ENCODE measurements at regions not wholly inside any gene's neighbourhood (a gene's known extent, or its start where the extent isn't known, plus 50 kb on each side); places are given as distances from the start of the nearest gene placed in this dataset.

DNA sequence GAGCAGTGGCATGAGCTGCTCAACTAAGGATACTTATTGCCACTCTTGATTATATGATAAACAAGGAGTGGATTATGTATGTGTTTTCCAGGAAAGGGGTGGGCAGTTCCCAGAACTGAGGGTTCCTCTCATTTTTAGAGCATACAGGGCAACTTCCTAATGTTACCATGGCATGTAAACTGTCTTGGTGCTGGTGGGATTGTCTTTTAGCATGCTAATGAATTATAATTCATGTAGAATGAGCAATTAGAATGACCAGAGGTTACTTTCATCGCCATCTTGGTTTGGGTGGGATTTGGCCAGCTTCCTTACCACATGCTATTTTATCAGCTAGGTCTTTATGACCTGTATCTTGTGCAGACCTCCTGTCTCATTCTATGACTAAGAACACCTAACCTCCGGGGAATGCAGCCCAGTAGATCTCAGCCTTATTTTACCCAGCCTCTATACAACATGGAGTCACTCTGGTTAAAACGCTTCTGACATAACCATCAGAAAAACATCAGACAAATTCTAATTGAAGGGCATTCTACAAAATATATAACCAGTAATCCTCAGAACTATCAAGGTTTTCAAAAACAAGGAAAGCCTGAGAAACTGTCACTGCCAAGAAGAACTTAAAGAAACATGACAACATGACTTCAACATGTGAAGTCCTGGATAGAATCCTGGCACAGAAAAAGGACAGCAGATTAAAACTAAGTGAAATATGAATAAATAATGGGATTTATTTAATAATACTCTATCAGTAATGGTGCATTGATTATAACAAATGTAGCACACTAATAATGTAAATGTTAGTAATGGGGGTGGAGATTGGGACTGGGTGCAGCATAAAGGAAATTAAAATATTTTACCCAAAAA lies 365.0 kb downstream of the SEMA3D start:
- FAIRE-seq: no peak
- H3K27ac ChIP-seq (ENCODE audit: low read depth in 1 of 3, low read length in 2 of 3): no peak overlapping the region
- WGBS, 3 donors: 82 to 94% (median 90%) methylated on average over 3 of the region's 3 CpGs

DNA sequence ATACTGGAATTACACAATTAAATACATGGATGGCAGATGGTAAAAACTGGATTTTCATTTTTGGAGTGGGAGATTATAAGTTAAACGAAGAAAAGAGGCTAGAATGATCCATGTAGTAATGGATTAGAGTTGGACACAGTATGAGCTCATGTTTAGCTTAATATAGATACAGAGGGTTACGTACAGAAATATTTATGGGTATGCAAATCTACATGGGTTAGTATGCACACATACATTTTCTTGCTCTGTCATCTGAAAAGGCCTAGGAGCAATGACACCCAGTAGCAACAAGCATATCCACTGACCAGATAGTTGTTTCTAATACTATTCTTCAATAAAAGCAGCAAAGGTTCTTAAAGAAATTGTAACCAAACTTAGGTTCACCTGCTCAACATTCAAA lies 366.4 kb downstream of the SEMA3D start:
- Histone ChIP-seq H3K27me3 (ENCODE audit: control insufficient read depth in 3 of 3, insufficient read depth in 3 of 3, low read length in 3 of 3) (no peaks in the 10 kb centered on the region), H3K4me1 (ENCODE audit: control insufficient read depth in 3 of 3, insufficient read depth in 2 of 3, low read depth in 1 of 3, low read length in 2 of 3) (no peaks in the 10 kb centered on the region), H3K9me3 (ENCODE audit: control insufficient read depth in 2 of 2, insufficient read depth in 1 of 2, low read depth in 1 of 2, low read length in 1 of 2) (no peaks in the 10 kb centered on the region), H3K4me3 (ENCODE audit: low read depth in 1 of 3, low read length in 3 of 3) (no peak overlapping the region), H3K36me3 (ENCODE audit: control insufficient read depth in 3 of 3, insufficient read depth in 2 of 3, low read depth in 1 of 3, low read length in 3 of 3) (no peaks in the 10 kb centered on the region), H3K27ac (ENCODE audit: low read depth in 1 of 3, low read length in 2 of 3) (no peak overlapping the region)
- WGBS, 3 donors: 42 to 48% (median 44%) methylated on average over 2 of the region's 2 CpGs
- DNase-seq (no peak), FAIRE-seq (no peak)

More for the DNA sequence above, 365.0 kb downstream of the SEMA3D start:
- DNase-seq: no peak
- Histone ChIP-seq H3K36me3 (ENCODE audit: control insufficient read depth in 3 of 3, insufficient read depth in 2 of 3, low read depth in 1 of 3, low read length in 3 of 3) (no peaks in the 10 kb centered on the region), H3K4me1 (ENCODE audit: control insufficient read depth in 3 of 3, insufficient read depth in 2 of 3, low read depth in 1 of 3, low read length in 2 of 3) (no peaks in the 10 kb centered on the region), H3K27me3 (ENCODE audit: control insufficient read depth in 3 of 3, insufficient read depth in 3 of 3, low read length in 3 of 3) (no peaks in the 10 kb centered on the region), H3K9me3 (ENCODE audit: control insufficient read depth in 2 of 2, insufficient read depth in 1 of 2, low read depth in 1 of 2, low read length in 1 of 2) (no peaks in the 10 kb centered on the region), H3K4me3 (ENCODE audit: low read depth in 1 of 3, low read length in 3 of 3) (no peak overlapping the region)

DNA sequence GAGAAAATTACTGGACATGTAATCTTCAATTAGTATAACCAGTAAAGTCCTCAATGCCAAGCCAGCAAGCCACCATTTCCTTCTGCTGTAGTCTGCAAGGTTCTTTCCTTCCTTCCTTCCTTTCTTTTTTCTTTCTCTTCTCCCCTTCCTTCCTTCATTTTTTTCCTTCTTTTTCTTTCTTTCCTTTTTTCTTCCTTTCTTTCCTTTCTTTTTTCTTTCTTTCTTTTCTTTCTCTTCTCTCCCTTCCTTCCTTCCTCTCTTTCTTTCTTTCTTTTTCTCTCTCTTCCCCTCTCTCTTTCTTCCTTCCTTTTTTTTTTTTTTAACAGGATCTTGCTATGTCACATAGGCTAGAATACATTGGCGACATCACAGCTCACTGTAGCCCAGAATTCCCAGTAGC lies 369.8 kb downstream of the SEMA3D start:
- FAIRE-seq: no peak
- 73 to 100% (median 93%) methylated on average over 1 of the region's 1 CpG for WGBS, 3 donors
- no peak for DNase-seq

DNA sequence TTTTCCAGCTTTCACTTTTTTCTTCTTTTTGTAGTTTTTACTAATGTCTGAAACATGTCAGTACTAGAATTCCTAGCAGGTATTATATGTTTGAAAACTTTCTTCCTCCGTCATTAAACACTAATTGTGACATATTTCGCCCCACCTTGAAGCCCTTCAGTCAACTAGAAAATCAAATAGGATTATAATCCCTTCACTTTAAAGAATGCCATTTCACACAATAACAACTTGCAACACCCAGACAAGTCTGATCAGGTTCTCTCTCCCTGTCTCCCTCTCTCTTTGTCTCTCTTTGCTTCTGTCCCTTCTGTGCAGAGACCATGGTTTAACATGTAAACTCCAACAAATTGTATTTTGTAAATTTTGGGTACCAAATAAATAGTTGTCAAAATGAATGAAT lies 373.5 kb downstream of the SEMA3D start:
- H3K9me3 ChIP-seq (ENCODE audit: control insufficient read depth in 2 of 2, insufficient read depth in 1 of 2, low read depth in 1 of 2, low read length in 1 of 2): no peaks in the 10 kb centered on the region
- H3K27ac ChIP-seq (ENCODE audit: low read depth in 1 of 3, low read length in 2 of 3): no peak overlapping the region
- H3K27me3 ChIP-seq (ENCODE audit: control insufficient read depth in 3 of 3, insufficient read depth in 3 of 3, low read length in 3 of 3): no peaks in the 10 kb centered on the region
- no peak for DNase-seq
- FAIRE-seq: no peak
- H3K4me3 ChIP-seq (ENCODE audit: low read depth in 1 of 3, low read length in 3 of 3): no peak overlapping the region
- no peaks in the 10 kb centered on the region for H3K4me1 ChIP-seq (ENCODE audit: control insufficient read depth in 3 of 3, insufficient read depth in 2 of 3, low read depth in 1 of 3, low read length in 2 of 3)
- WGBS, 3 donors: 81 to 94% (median 82%) methylated on average over 2 of the region's 2 CpGs
- no peaks in the 10 kb centered on the region for H3K36me3 ChIP-seq (ENCODE audit: control insufficient read depth in 3 of 3, insufficient read depth in 2 of 3, low read depth in 1 of 3, low read length in 3 of 3)

More for the DNA sequence above, 369.8 kb downstream of the SEMA3D start:
- Histone ChIP-seq H3K9me3 (ENCODE audit: control insufficient read depth in 2 of 2, insufficient read depth in 1 of 2, low read depth in 1 of 2, low read length in 1 of 2) (no peaks in the 10 kb centered on the region), H3K27ac (ENCODE audit: low read depth in 1 of 3, low read length in 2 of 3) (no peak overlapping the region), H3K4me3 (ENCODE audit: low read depth in 1 of 3, low read length in 3 of 3) (no peak overlapping the region), H3K36me3 (ENCODE audit: control insufficient read depth in 3 of 3, insufficient read depth in 2 of 3, low read depth in 1 of 3, low read length in 3 of 3) (no peaks in the 10 kb centered on the region), H3K27me3 (ENCODE audit: control insufficient read depth in 3 of 3, insufficient read depth in 3 of 3, low read length in 3 of 3) (no peaks in the 10 kb centered on the region), H3K4me1 (ENCODE audit: control insufficient read depth in 3 of 3, insufficient read depth in 2 of 3, low read depth in 1 of 3, low read length in 2 of 3) (no peaks in the 10 kb centered on the region)

DNA sequence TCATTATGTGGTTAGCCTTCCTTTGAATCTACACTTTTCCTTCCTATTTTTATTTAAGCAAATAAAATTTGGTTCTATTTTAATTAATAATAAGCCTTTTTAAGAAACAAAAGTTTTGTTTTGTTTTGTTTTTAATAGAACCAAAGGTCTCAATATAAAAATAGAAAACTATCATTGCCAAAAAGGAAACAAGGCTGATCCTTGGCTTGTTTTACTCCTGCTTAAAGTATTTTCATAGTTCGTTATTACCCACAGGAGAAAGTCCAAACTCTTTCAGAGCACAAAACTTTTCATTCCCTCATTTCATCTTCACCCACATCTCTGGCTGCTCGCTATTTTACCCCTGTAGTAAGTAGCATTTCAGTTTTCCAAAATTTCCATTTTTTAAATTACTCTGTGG lies 374.8 kb downstream of the SEMA3D start:
- H3K4me3 ChIP-seq (ENCODE audit: low read depth in 1 of 3, low read length in 3 of 3): no peak overlapping the region
- H3K36me3 ChIP-seq (ENCODE audit: control insufficient read depth in 3 of 3, insufficient read depth in 2 of 3, low read depth in 1 of 3, low read length in 3 of 3): no peaks in the 10 kb centered on the region
- no peaks in the 10 kb centered on the region for H3K27me3 ChIP-seq (ENCODE audit: control insufficient read depth in 3 of 3, insufficient read depth in 3 of 3, low read length in 3 of 3)
- H3K9me3 ChIP-seq (ENCODE audit: control insufficient read depth in 2 of 2, insufficient read depth in 1 of 2, low read depth in 1 of 2, low read length in 1 of 2): no peaks in the 10 kb centered on the region
- no peak overlapping the region for H3K27ac ChIP-seq (ENCODE audit: low read depth in 1 of 3, low read length in 2 of 3)
- DNase-seq: no peak
- FAIRE-seq: no peak
- no peaks in the 10 kb centered on the region for H3K4me1 ChIP-seq (ENCODE audit: control insufficient read depth in 3 of 3, insufficient read depth in 2 of 3, low read depth in 1 of 3, low read length in 2 of 3)
- 61 to 71% (median 66%) methylated on average over 2 of the region's 2 CpGs for WGBS, 3 donors

DNA sequence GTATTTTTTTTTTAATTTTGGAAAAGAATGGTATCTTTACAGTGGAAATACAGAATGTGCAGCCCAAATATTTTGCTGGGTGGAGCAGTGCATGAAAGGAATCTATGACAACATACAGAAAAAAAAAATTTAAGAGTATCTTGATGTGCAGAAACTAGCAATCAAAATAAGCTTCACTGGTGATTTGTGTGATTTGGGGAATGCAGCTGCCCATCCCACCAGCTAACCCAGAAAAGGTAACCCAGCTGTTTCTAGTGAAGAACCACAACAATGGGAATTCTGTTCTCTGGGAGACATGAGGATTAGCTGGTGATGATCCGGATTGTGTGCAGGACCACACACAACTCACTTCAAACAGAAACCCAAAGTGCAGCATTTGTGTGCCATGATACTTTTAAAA lies 375.5 kb downstream of the SEMA3D start:
- no peak overlapping the region for H3K4me3 ChIP-seq (ENCODE audit: low read depth in 1 of 3, low read length in 3 of 3)
- H3K27me3 ChIP-seq (ENCODE audit: control insufficient read depth in 3 of 3, insufficient read depth in 3 of 3, low read length in 3 of 3): no peaks in the 10 kb centered on the region
- 61 to 85% (median 69%) methylated on average over 1 of the region's 1 CpG for WGBS, 3 donors

DNA sequence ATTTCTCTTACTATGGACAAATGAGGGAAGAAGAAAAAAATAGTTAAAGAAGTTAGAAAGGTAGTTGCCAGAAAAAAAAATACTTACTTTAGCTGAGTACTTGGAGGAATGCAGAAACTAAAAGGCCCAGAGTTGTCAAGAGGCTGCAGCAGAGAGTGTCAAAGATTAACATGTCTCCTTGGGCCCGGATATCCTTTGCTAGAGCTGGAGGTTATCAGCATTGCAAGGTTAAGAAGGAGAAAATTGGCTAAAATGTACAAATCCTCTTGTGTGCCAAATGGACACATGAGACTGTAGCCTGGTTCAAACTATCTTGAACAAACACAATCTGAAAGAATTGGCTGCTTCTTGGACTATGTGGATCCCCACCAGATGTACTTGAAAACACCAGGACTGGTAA lies 377.0 kb downstream of the SEMA3D start:
- H3K27me3 ChIP-seq (ENCODE audit: control insufficient read depth in 3 of 3, insufficient read depth in 3 of 3, low read length in 3 of 3): no peaks in the 10 kb centered on the region
- H3K4me3 ChIP-seq (ENCODE audit: low read depth in 1 of 3, low read length in 3 of 3): no peak overlapping the region
- no peak for DNase-seq
- no peak for FAIRE-seq
- 62 to 83% (median 70%) methylated on average over 1 of the region's 1 CpG for WGBS, 3 donors
- no peak overlapping the region for H3K27ac ChIP-seq (ENCODE audit: low read depth in 1 of 3, low read length in 2 of 3)
- H3K4me1 ChIP-seq (ENCODE audit: control insufficient read depth in 3 of 3, insufficient read depth in 2 of 3, low read depth in 1 of 3, low read length in 2 of 3): no peaks in the 10 kb centered on the region
- no peaks in the 10 kb centered on the region for H3K9me3 ChIP-seq (ENCODE audit: control insufficient read depth in 2 of 2, insufficient read depth in 1 of 2, low read depth in 1 of 2, low read length in 1 of 2)
- H3K36me3 ChIP-seq (ENCODE audit: control insufficient read depth in 3 of 3, insufficient read depth in 2 of 3, low read depth in 1 of 3, low read length in 3 of 3): no peaks in the 10 kb centered on the region

More for the DNA sequence above, 375.5 kb downstream of the SEMA3D start:
- Histone ChIP-seq H3K9me3 (ENCODE audit: control insufficient read depth in 2 of 2, insufficient read depth in 1 of 2, low read depth in 1 of 2, low read length in 1 of 2) (no peaks in the 10 kb centered on the region), H3K27ac (ENCODE audit: low read depth in 1 of 3, low read length in 2 of 3) (no peak overlapping the region), H3K4me1 (ENCODE audit: control insufficient read depth in 3 of 3, insufficient read depth in 2 of 3, low read depth in 1 of 3, low read length in 2 of 3) (no peaks in the 10 kb centered on the region), H3K36me3 (ENCODE audit: control insufficient read depth in 3 of 3, insufficient read depth in 2 of 3, low read depth in 1 of 3, low read length in 3 of 3) (no peaks in the 10 kb centered on the region)
- DNase-seq (no peak), FAIRE-seq (no peak)

DNA sequence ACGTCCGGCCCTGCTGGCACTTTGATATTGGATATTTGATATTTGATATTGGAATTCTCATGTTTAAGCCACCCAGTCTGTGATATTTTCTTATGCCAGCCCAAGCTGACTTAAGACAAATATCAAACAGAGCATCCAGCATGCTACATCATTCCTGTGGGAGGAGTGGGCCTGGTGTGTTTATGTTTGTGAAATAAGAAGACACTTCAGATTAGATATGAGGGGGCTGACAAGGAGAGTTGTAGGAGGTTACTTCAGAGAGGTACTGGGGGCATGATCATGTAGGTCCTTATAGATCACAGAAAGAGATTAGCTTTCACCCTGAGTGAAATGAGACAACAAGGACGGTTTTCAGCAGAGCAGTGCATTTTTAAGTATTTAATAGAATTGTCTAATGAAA lies 382.9 kb downstream of the SEMA3D start:
- DNase-seq: no peak
- Histone ChIP-seq H3K27ac (ENCODE audit: low read depth in 1 of 3, low read length in 2 of 3) (no peak overlapping the region), H3K4me3 (ENCODE audit: low read depth in 1 of 3, low read length in 3 of 3) (no peak overlapping the region), H3K36me3 (ENCODE audit: control insufficient read depth in 3 of 3, insufficient read depth in 2 of 3, low read depth in 1 of 3, low read length in 3 of 3) (no peaks in the 10 kb centered on the region), H3K9me3 (ENCODE audit: control insufficient read depth in 2 of 2, insufficient read depth in 1 of 2, low read depth in 1 of 2, low read length in 1 of 2) (no peaks in the 10 kb centered on the region), H3K4me1 (ENCODE audit: control insufficient read depth in 3 of 3, insufficient read depth in 2 of 3, low read depth in 1 of 3, low read length in 2 of 3) (peaks cover 0 to 5% (median 0%) of the 10 kb centered on the region in 3 donors), H3K27me3 (ENCODE audit: control insufficient read depth in 3 of 3, insufficient read depth in 3 of 3, low read length in 3 of 3) (no peaks in the 10 kb centered on the region)
- 87 to 96% (median 88%) methylated on average over 3 of the region's 3 CpGs for WGBS, 3 donors
- no peak for FAIRE-seq

DNA sequence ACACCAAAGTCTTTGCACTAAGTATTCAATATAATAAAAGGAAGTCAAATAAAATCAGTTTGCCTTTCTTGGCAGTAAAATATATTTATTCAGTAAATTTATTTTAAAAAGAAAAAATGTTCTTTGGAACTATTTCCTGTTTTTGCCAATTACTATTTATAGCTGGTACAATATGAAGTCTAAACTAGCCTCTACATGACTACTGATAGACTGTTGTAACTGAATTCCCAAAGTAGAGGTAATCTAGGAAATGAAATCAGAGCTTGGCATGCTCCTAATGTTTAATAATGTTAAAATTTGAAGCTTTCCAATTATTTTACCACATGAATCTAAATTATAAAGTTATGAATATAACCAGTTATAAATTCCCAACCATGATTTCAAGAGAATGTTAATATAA lies 385.5 kb downstream of the SEMA3D start:
- Histone ChIP-seq H3K36me3 (ENCODE audit: control insufficient read depth in 3 of 3, insufficient read depth in 2 of 3, low read depth in 1 of 3, low read length in 3 of 3) (no peaks in the 10 kb centered on the region), H3K4me1 (ENCODE audit: control insufficient read depth in 3 of 3, insufficient read depth in 2 of 3, low read depth in 1 of 3, low read length in 2 of 3) (peaks cover 0 to 5% (median 0%) of the 10 kb centered on the region in 3 donors), H3K9me3 (ENCODE audit: control insufficient read depth in 2 of 2, insufficient read depth in 1 of 2, low read depth in 1 of 2, low read length in 1 of 2) (no peaks in the 10 kb centered on the region), H3K27me3 (ENCODE audit: control insufficient read depth in 3 of 3, insufficient read depth in 3 of 3, low read length in 3 of 3) (no peaks in the 10 kb centered on the region), H3K27ac (ENCODE audit: low read depth in 1 of 3, low read length in 2 of 3) (no peak overlapping the region), H3K4me3 (ENCODE audit: low read depth in 1 of 3, low read length in 3 of 3) (no peak overlapping the region)
- FAIRE-seq (no peak), DNase-seq (no peak)
